GM13977 (cell line): ENCODE measurements at regions not wholly inside any gene's neighbourhood (a gene's known extent, or its start where the extent isn't known, plus 50 kb on each side); places are given as distances from the start of the nearest gene placed in this dataset.

Source experiments
- DNase-seq: peaks from one replicate; pipeline ENCODE4 v3.0.0; 2012; ENCODE audit warnings: low spot score
- in situ Hi-C: fragments of 300-500 bp; cut with MboI; formaldehyde crosslinking; loops from one replicate; pipeline ENCODE4 v1.12.0; 2022; ENCODE audit warnings: low sequenced_read_pairs, low pct_unique_long_range_greater_than_20kb, mixed read lengths, inconsistent platforms; ENCODE audit not compliant: unreplicated experiment
- TF ChIP-seq, protein P1 (sequence below): IDR thresholded peaks from 2 replicates; pipeline ENCODE4 v1.5.1; 2012; ENCODE audit warnings: mild to moderate bottlenecking, control low read depth; ENCODE audit not compliant: insufficient read depth; ENCODE audit errors: extremely low read depth, missing control alignments

DNA sequence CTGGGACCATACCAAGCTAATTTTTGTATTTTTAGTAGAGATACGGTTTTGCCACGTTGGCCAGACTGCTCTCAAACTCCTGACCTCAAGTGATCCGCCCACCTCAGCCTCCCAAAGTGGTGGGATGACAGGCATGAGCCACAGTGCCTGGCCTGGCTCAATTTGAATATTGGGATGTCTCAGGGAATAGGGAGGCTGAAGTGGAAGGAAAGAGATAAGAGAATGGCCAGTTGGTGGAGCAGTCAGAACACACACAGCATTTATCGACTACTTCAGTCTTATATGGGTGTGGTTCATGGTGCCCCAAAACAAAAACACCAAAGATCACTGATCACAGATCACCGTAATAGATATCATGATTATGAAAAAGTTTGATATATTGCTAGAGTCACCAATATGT lies 144.4 kb downstream of the GMNC start:
- in situ Hi-C loops: no loop called here
- TF ChIP-seq, protein P1, sequence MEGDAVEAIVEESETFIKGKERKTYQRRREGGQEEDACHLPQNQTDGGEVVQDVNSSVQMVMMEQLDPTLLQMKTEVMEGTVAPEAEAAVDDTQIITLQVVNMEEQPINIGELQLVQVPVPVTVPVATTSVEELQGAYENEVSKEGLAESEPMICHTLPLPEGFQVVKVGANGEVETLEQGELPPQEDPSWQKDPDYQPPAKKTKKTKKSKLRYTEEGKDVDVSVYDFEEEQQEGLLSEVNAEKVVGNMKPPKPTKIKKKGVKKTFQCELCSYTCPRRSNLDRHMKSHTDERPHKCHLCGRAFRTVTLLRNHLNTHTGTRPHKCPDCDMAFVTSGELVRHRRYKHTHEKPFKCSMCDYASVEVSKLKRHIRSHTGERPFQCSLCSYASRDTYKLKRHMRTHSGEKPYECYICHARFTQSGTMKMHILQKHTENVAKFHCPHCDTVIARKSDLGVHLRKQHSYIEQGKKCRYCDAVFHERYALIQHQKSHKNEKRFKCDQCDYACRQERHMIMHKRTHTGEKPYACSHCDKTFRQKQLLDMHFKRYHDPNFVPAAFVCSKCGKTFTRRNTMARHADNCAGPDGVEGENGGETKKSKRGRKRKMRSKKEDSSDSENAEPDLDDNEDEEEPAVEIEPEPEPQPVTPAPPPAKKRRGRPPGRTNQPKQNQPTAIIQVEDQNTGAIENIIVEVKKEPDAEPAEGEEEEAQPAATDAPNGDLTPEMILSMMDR: no peak
- no peak for DNase-seq

DNA sequence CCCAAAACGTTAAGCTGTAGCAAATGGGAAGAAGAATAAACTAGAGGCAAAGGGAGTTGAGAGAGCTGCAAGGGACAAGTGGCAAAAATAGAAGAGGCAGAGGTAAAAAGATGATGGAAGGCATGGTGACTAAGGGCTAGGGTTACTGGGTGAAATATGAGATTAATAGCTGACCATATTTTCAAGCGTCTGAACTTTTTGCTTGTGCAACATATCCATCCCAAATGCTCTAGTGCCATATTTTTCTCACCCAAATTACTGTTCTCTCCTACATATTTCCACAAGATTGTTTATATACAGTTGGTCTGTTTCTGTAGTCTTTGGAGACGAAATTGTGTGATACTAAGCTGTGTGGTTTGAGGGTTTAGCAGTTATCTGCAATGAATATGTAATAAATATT lies 145.5 kb downstream of the GMNC start:
- no peak for DNase-seq
- in situ Hi-C loops: no loop called here
- TF ChIP-seq, protein P1: no peak

DNA sequence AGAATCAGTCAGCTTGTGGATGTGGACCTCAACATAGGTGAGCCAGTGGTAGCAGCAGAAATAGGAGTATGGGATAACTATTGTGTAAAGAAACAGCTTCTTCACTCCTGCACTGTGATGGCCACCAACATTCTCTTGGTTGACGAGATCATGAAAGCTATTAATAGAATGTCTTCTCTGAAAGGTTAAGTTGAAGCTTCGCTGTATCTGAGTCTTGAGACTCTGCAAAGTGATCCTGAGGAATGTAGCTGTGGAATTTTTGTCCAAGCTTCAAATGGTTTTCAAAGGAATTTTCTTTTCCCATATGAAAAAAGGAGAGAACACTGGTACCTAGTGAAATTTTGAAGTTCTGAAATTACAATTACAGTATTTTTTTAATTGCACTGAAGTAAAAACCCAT lies 146.3 kb downstream of the GMNC start:
- TF ChIP-seq, protein P1: no peak
- in situ Hi-C loops: no loop called here
- no peak for DNase-seq

DNA sequence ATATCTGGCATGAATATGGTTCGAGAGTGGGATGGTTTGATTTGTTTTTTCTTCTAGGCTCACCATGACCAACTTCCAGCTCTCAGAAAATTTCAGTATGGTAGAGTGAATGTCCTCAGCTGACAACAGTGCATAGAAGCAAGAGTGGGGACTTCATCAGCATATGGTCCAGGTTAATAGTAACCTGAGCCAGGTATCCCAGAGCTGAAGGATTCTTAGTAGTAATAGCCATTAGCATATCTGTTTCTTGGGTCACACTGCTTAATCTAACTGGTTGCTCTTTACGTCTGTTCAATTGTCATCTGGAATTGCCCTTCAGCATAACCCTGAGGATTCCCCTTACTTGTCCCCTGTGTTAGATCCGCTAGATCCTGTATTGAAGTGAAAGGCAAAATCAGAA lies 151.8 kb downstream of the GMNC start:
- in situ Hi-C loops: no loop called here
- TF ChIP-seq, protein P1: no peak

DNA sequence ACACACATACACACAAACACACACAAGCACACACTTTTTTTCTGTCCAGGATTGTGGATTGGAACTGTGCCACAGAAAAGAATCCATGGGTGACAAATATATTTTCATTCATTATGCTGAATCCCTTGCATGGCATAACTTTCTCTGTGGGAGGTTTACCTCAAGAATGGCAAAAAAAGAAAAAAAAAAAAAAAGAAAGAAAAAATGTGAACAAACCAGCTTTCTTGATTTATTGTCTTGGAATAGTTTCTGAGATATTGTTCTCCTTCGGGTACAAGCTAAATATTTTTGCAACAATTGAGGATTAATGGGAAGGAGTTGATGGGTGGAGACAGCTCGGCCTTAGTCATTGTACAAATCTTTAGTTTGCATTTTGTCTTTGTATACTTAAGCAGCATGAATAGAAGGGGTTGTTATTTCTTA lies 153.1 kb downstream of the GMNC start:
- TF ChIP-seq, protein P1: no peak
- in situ Hi-C loops: no loop called here
- no peak for DNase-seq

More for the DNA sequence above, 151.8 kb downstream of the GMNC start:
- DNase-seq: no peak
